Endothelial cell of umbilical vein (primary cell): ENCODE measurements at regions not wholly inside any gene's neighbourhood (a gene's known extent, or its start where the extent isn't known, plus 50 kb on each side); places are given as distances from the start of the nearest gene placed in this dataset.
"Not testable (repeated sequence)": the region's sequence is repeated elsewhere in the genome, so short reads cannot be mapped to it uniquely, and the experiment has no call there.

Experiments used
- BruUV-seq: library from RNA; stranded (reverse); fragments of 400-500 nt; replicated peaks from 2 replicates; lab custom pipeline; 2021; lab: Mats Ljungman, UMichigan
- CTCF ChIA-PET: fragments of 300-600, 350-600 bp; sonication (Branson Sonifier 250); formaldehyde crosslinking; loops from one replicate; lab custom pipeline; 2021; ENCODE audit warnings: antibody characterized with exemption, inconsistent platforms; lab: Charles Lee
- POLR2A ChIA-PET: fragments of 300-600, 350-600 bp; sonication (Branson Sonifier 250); formaldehyde crosslinking; loops from one replicate; lab custom pipeline; 2021; ENCODE audit warnings: antibody characterized with exemption, inconsistent platforms; lab: Charles Lee
- DNase-seq: peaks from one replicate; pipeline ENCODE4 v3.0.0-alpha.2; 2011; ENCODE audit warnings: low read depth, low spot score
- FAIRE-seq: peaks from 2 replicates; lab custom pipeline; 2011; peaks lifted over from hg19 to GRCh38; lab: Jason Lieb, UNC
- H2AFZ ChIP-seq: 2 replicates; pipeline ENCODE4 v1.6.0; 2012; ENCODE audit warnings: low read depth, low read length, control low read depth, inconsistent platforms
- H3K27ac ChIP-seq: 2 replicates; pipeline ENCODE4 v1.5.1; 2011; ENCODE audit warnings: low read depth, mild to moderate bottlenecking, control low read depth, low read length, moderate library complexity; ENCODE audit not compliant: insufficient read depth
- H3K27me3 ChIP-seq, 2 experiments: 2 replicates each; pipeline versions ENCODE4 v1.6.0 to v1.6.1; 2011; ENCODE audit warnings: low read length in 2 of 2, mixed read lengths in 1 of 2; ENCODE audit not compliant: control insufficient read depth in 2 of 2, insufficient read depth in 2 of 2
- H3K36me3 ChIP-seq, 2 experiments: 2 replicates in 1 of 2; 3 replicates in 1 of 2; pipeline ENCODE4 v1.5.1; 2011; ENCODE audit warnings: low read length in 2 of 2, mild to moderate bottlenecking in 1 of 2, moderate library complexity in 1 of 2; ENCODE audit not compliant: control insufficient read depth in 2 of 2, insufficient read depth in 2 of 2; ENCODE audit errors: extremely low read depth in 1 of 2
- H3K4me1 ChIP-seq: 3 replicates; pipeline ENCODE4 v1.5.1; 2011; ENCODE audit warnings: mild to moderate bottlenecking, low read length; ENCODE audit not compliant: control insufficient read depth, insufficient read depth; ENCODE audit errors: extremely low read depth
- H3K4me2 ChIP-seq: 2 replicates; pipeline ENCODE4 v1.6.1; 2011; ENCODE audit warnings: low read length, control low read depth, mixed read lengths; ENCODE audit not compliant: insufficient read depth
- H3K4me3 ChIP-seq, 3 experiments: fragments of 200-600 bp in 1 of 3; sonication (generic), shearing (Covaris generic) in 1 of 3; replicated peaks in 1 of 3; 2 replicates each; pipeline ENCODE4 v1.5.1; 2011 to 2016; ENCODE audit warnings: control low read depth in 3 of 3, low read length in 3 of 3, mild to moderate bottlenecking in 2 of 3, inconsistent platforms in 1 of 3, low read depth in 1 of 3, moderate library complexity in 1 of 3; ENCODE audit not compliant: insufficient read depth in 1 of 3
- H3K79me2 ChIP-seq: 2 replicates; pipeline ENCODE4 v1.6.0; 2012; ENCODE audit warnings: low read length, inconsistent platforms; ENCODE audit not compliant: control insufficient read depth, insufficient read depth
- H3K9ac ChIP-seq: replicated peaks from 2 replicates; pipeline ENCODE3; 2011; ENCODE audit warnings: low read length, control low read depth; ENCODE audit not compliant: insufficient read depth; ENCODE audit errors: extremely low read depth
- H3K9me1 ChIP-seq: replicated peaks from 3 replicates; pipeline ENCODE4 v1.6.0; 2011; ENCODE audit warnings: mild to moderate bottlenecking, low read length; ENCODE audit not compliant: control insufficient read depth, insufficient read depth; ENCODE audit errors: extremely low read depth
- H3K9me3 ChIP-seq: replicated peaks from 2 replicates; pipeline ENCODE4 v1.5.1; 2012; ENCODE audit warnings: low read length, inconsistent platforms; ENCODE audit not compliant: control insufficient read depth, insufficient read depth
- H4K20me1 ChIP-seq: replicated peaks from 2 replicates; pipeline ENCODE3; 2011; ENCODE audit warnings: mild to moderate bottlenecking, low read length; ENCODE audit not compliant: control insufficient read depth, insufficient read depth; ENCODE audit errors: extremely low read depth
- dilution Hi-C: fragments of 300-500 bp; cut with MboI; formaldehyde crosslinking; loops from one replicate; pipeline ENCODE4 v1.15.0; 2019; ENCODE audit warnings: low sequenced_read_pairs; ENCODE audit not compliant: extremely low pct_ligation_motif_present
- intact Hi-C: fragments of 100-400 bp; cut with micrococcal nuclease; formaldehyde crosslinking; loops from one replicate; pipeline ENCODE4 v1.10.0; 2022
- TF ChIP-seq, protein P1 (sequence below), 2 donors: IDR thresholded peaks; 1 replicate in 1 of 2; 2 replicates in 1 of 2; pipeline ENCODE4 v1.5.1; 2011; ENCODE audit warnings: low read length in 2 of 2, mild to moderate bottlenecking in 2 of 2, moderate library complexity in 2 of 2, control low read depth in 1 of 2, inconsistent platforms in 1 of 2, low read depth in 1 of 2; ENCODE audit not compliant: insufficient read depth in 1 of 2; ENCODE audit errors: extremely low read depth in 1 of 2

DNA sequence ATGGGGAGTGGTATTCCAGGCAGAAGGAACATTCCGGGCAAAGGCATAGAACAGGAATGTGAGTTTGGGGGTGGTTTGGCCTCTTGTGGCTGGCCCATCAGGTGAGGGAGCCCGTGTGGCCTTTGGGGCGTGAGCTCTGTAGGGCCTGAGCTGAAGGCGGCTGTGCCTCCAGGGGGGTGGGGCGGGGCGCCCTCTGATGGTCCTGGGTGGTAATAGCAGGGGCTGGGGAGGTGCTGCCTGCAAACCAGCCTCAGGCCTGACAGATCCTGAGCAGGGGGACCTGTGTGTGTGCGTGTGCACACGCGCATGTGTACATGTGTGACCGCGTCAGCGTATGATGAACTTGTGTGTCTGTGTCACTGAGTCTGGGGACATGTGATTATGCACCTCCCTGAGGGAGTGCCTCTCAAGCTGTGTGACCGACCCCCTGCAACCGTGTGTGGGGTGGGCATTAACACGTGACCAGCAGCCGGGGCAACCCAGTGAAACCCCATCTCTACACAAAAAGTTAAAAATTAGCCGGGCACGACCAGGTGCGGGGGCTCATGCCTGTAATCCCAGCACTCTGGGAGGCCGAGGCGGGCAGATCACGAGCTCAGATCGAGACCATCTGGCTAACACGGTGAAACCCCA lies 177.1 kb downstream of the TBC1D2B start:
- H3K79me2 ChIP-seq, FAIRE-seq, H3K9me1 ChIP-seq, intact Hi-C loops, H3K36me3 ChIP-seq, H4K20me1 ChIP-seq, H3K27me3 ChIP-seq, H3K27ac ChIP-seq, H3K4me2 ChIP-seq, H2AFZ ChIP-seq, H3K9ac ChIP-seq, H3K9me3 ChIP-seq, H3K4me1 ChIP-seq, dilution Hi-C loops, DNase-seq, BruUV-seq, H3K4me3 ChIP-seq, POLR2A ChIA-PET: not testable (repeated sequence)
- CTCF ChIA-PET, result interaction anchor here (1.0 to 2.1 kb wide), 3 partner anchors 10 to 927 kb away, joined by 3 to 10 read pairs (median 3); no protein-coding TSS in a partner anchor
- TF ChIP-seq, protein P1, sequence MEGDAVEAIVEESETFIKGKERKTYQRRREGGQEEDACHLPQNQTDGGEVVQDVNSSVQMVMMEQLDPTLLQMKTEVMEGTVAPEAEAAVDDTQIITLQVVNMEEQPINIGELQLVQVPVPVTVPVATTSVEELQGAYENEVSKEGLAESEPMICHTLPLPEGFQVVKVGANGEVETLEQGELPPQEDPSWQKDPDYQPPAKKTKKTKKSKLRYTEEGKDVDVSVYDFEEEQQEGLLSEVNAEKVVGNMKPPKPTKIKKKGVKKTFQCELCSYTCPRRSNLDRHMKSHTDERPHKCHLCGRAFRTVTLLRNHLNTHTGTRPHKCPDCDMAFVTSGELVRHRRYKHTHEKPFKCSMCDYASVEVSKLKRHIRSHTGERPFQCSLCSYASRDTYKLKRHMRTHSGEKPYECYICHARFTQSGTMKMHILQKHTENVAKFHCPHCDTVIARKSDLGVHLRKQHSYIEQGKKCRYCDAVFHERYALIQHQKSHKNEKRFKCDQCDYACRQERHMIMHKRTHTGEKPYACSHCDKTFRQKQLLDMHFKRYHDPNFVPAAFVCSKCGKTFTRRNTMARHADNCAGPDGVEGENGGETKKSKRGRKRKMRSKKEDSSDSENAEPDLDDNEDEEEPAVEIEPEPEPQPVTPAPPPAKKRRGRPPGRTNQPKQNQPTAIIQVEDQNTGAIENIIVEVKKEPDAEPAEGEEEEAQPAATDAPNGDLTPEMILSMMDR (IDR thresholded peaks at IDR 0.05; ENCODE audit: extremely low read depth in 1 of 2, insufficient read depth in 1 of 2, low read depth in 1 of 2, low read length in 2 of 2), result peak; percentile 33 to 60

DNA sequence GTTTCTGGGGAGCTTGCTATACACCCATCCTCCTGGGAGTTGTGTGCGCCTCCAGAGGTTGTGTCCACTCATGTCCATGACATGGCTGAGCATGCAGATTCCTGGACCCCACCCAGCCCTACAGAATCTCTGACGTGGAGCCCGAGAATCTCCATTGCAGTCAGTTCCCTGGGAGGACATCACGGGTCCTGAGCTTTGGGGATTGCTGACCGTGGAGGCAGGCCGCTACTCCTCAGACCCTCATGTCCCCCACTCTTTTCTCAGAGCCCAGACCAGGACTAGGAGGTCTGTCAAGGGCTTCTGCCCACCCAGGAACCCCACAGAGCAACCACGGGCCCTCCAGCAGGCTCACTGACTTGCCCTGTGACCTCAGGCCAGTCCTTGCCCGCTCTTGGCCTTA lies 177.7 kb downstream of the TBC1D2B start:
- H3K36me3 ChIP-seq, dilution Hi-C loops, FAIRE-seq: not testable (repeated sequence)

More for the DNA sequence above, 177.7 kb downstream of the TBC1D2B start:
- BruUV-seq, H3K9me3 ChIP-seq, H3K9ac ChIP-seq, H3K27me3 ChIP-seq, intact Hi-C loops, H3K9me1 ChIP-seq, H3K27ac ChIP-seq, H3K4me3 ChIP-seq, H2AFZ ChIP-seq, H3K4me2 ChIP-seq, H4K20me1 ChIP-seq, H3K79me2 ChIP-seq, DNase-seq, POLR2A ChIA-PET, H3K4me1 ChIP-seq: not testable (repeated sequence)
- CTCF ChIA-PET, result interaction anchor here (1.0 to 2.1 kb wide), 2 partner anchors 10 to 926 kb away, joined by 3 to 10 read pairs; no protein-coding TSS in a partner anchor
